Astrocyte (in vitro differentiated cells and primary cell): ENCODE measurements at regions not wholly inside any gene's neighbourhood (a gene's known extent, or its start where the extent isn't known, plus 50 kb on each side); places are given as distances from the start of the nearest gene placed in this dataset.

Source experiments
- DNase-seq: peaks from one replicate; pipeline ENCODE4 v3.0.0-alpha.2; 2010; ENCODE audit warnings: low read depth
- FAIRE-seq: peaks from 2 replicates; lab custom pipeline; 2011; peaks lifted over from hg19 to GRCh38; lab: Jason Lieb, UNC
- H2AFZ ChIP-seq: 2 replicates; pipeline ENCODE4 v1.6.0; 2012; ENCODE audit warnings: low read depth, low read length, inconsistent platforms
- H3K27ac ChIP-seq: 2 replicates; pipeline ENCODE4 v1.5.1; 2011; ENCODE audit warnings: low read depth, low read length, inconsistent platforms
- H3K27me3 ChIP-seq: 2 replicates; pipeline ENCODE4 v1.6.0; 2011; ENCODE audit warnings: low read length, inconsistent platforms; ENCODE audit not compliant: insufficient read depth
- H3K36me3 ChIP-seq: 2 replicates; pipeline ENCODE4 v1.5.1; 2011; ENCODE audit warnings: low read length, inconsistent platforms; ENCODE audit not compliant: insufficient read depth
- H3K4me1 ChIP-seq: 2 replicates; pipeline ENCODE4 v1.5.1; 2011; ENCODE audit warnings: low read length, inconsistent platforms; ENCODE audit not compliant: insufficient read depth
- H3K4me2 ChIP-seq: 2 replicates; pipeline ENCODE4 v1.6.0; 2012; ENCODE audit warnings: low read length, inconsistent platforms
- H3K4me3 ChIP-seq: 2 replicates; pipeline ENCODE4 v1.5.1; 2011; ENCODE audit warnings: low read depth, mild to moderate bottlenecking, low read length, inconsistent platforms; ENCODE audit not compliant: insufficient read depth
- H3K79me2 ChIP-seq: 2 replicates; pipeline ENCODE4 v1.6.0; 2012; ENCODE audit warnings: mild to moderate bottlenecking, low read length, inconsistent platforms; ENCODE audit not compliant: insufficient read depth
- H3K9ac ChIP-seq: 2 replicates; pipeline ENCODE4 v1.6.0; 2012; ENCODE audit warnings: mild to moderate bottlenecking, low read length, inconsistent platforms
- H3K9me3 ChIP-seq: 2 replicates; pipeline ENCODE4 v1.5.1; 2012; ENCODE audit warnings: low read depth, mild to moderate bottlenecking, low read length, inconsistent platforms; ENCODE audit not compliant: insufficient read depth
- H4K20me1 ChIP-seq: 2 replicates; pipeline ENCODE4 v1.6.0; 2012; ENCODE audit warnings: low read length, inconsistent platforms; ENCODE audit not compliant: insufficient read depth
- H3K27ac Mint-ChIP-seq: one replicate; pipeline ENCODE4 v1.8.0; 2021; ENCODE audit warnings: mild to moderate bottlenecking, mixed read lengths; ENCODE audit not compliant: unreplicated experiment
- H3K27me3 Mint-ChIP-seq: one replicate; pipeline ENCODE4 v1.8.0; 2021; ENCODE audit warnings: low read depth, mixed read lengths; ENCODE audit not compliant: unreplicated experiment
- H3K36me3 Mint-ChIP-seq: one replicate; pipeline ENCODE4 v1.8.0; 2021; ENCODE audit warnings: low read depth, mixed read lengths; ENCODE audit not compliant: unreplicated experiment
- H3K4me1 Mint-ChIP-seq: one replicate; pipeline ENCODE4 v1.8.0; 2021; ENCODE audit warnings: low read depth, mixed read lengths; ENCODE audit not compliant: unreplicated experiment
- H3K4me3 Mint-ChIP-seq: one replicate; pipeline ENCODE4 v1.8.0; 2021; ENCODE audit warnings: mild to moderate bottlenecking, moderate library complexity, mixed read lengths; ENCODE audit not compliant: unreplicated experiment
- H3K9me3 Mint-ChIP-seq: one replicate; pipeline ENCODE4 v1.8.0; 2021; ENCODE audit warnings: mild to moderate bottlenecking, mixed read lengths; ENCODE audit not compliant: unreplicated experiment
- CTCF ChIP-seq: IDR thresholded peaks from 2 replicates; pipeline ENCODE4 v1.5.1; 2011; ENCODE audit warnings: low read depth, mild to moderate bottlenecking, inconsistent platforms, low read length, moderate library complexity; ENCODE audit not compliant: insufficient read depth
- EZH2 ChIP-seq: IDR thresholded peaks from 2 replicates; pipeline ENCODE4 v1.6.1; 2012; ENCODE audit warnings: mild to moderate bottlenecking, low read length, inconsistent platforms; ENCODE audit not compliant: insufficient read depth

- Histone ChIP-seq H3K79me2 (no peaks in the 10 kb centered on the region), H4K20me1 (no peaks in the 10 kb centered on the region), H3K9me3 (no peaks in the 10 kb centered on the region), H3K4me2 (peak overlapping the region; percentile 55), H3K27me3 (no peaks in the 10 kb centered on the region), H3K9ac (peak overlapping the region; percentile 67), H3K4me1 (peaks cover 23% of the 10 kb centered on the region), H3K27ac (peak overlapping the region; percentile 83), H3K36me3 (no peaks in the 10 kb centered on the region), H2AFZ (peak overlapping the region; percentile 9), H3K4me3 (no peak overlapping the region)
- DNase-seq (peak; percentile 15), FAIRE-seq (no peak)
- no peak for TF ChIP-seq CTCF
- TF ChIP-seq EZH2, result no peak
- Mint-ChIP-seq H3K27me3 (no peaks in the 10 kb centered on the region), H3K9me3 (peaks cover under 1% of the 10 kb centered on the region), H3K4me1 (peaks cover 22% of the 10 kb centered on the region), H3K27ac (peak overlapping the region; percentile 92), H3K4me3 (no peak overlapping the region), H3K36me3 (no peaks in the 10 kb centered on the region)
These were observed 91.1 kb upstream of the ANKRD10 start for GRCh38 chr13:111005808-111006505.

- Mint-ChIP-seq H3K9me3 (no peaks in the 10 kb centered on the region), H3K27ac (peak overlapping the region; percentile 92), H3K27me3 (no peaks in the 10 kb centered on the region), H3K4me3 (no peak overlapping the region), H3K4me1 (peaks cover 22% of the 10 kb centered on the region), H3K36me3 (no peaks in the 10 kb centered on the region)
- DNase-seq (peak; percentile 54), FAIRE-seq (no peak)
- Histone ChIP-seq H3K4me3 (no peak overlapping the region), H3K36me3 (no peaks in the 10 kb centered on the region), H3K27me3 (no peaks in the 10 kb centered on the region), H3K4me2 (peak overlapping the region; percentile 55), H3K9me3 (no peaks in the 10 kb centered on the region), H2AFZ (peak overlapping the region; percentile 9), H4K20me1 (no peaks in the 10 kb centered on the region), H3K79me2 (no peaks in the 10 kb centered on the region), H3K4me1 (peaks cover 23% of the 10 kb centered on the region), H3K9ac (peak overlapping the region; percentile 67), H3K27ac (peak overlapping the region; percentile 83)
- TF ChIP-seq CTCF, result no peak
- TF ChIP-seq EZH2, result no peak
These were observed 90.5 kb upstream of the ANKRD10 start for GRCh38 chr13:111005364-111005763.

- Mint-ChIP-seq H3K4me1 (peaks cover 22% of the 10 kb centered on the region), H3K36me3 (no peaks in the 10 kb centered on the region), H3K9me3 (peaks cover 2% of the 10 kb centered on the region), H3K4me3 (no peak overlapping the region), H3K27me3 (no peaks in the 10 kb centered on the region), H3K27ac (peak overlapping the region; percentile 47)
- Histone ChIP-seq H3K9me3 (no peaks in the 10 kb centered on the region), H3K27me3 (no peaks in the 10 kb centered on the region), H3K36me3 (no peaks in the 10 kb centered on the region), H4K20me1 (no peaks in the 10 kb centered on the region), H3K4me1 (peaks cover 23% of the 10 kb centered on the region), H3K27ac (no peak overlapping the region), H3K4me2 (no peak overlapping the region), H3K9ac (no peak overlapping the region), H2AFZ (no peak overlapping the region), H3K79me2 (no peaks in the 10 kb centered on the region), H3K4me3 (no peak overlapping the region)
- DNase-seq (no peak), FAIRE-seq (no peak)
- TF ChIP-seq CTCF (no peak), EZH2 (no peak)
These were observed 89.6 kb upstream of the ANKRD10 start for GRCh38 chr13:111004444-111004843.
